GM18858 (cell line): ENCODE measurements at regions not wholly inside any gene's neighbourhood (a gene's known extent, or its start where the extent isn't known, plus 50 kb on each side); places are given as distances from the start of the nearest gene placed in this dataset.
"Not testable (repeated sequence)": the region's sequence is repeated elsewhere in the genome, so short reads cannot be mapped to it uniquely, and the experiment has no call there.

Experiments
- ATAC-seq: cut with Tn5 transposase; IDR thresholded peaks from one replicate; pipeline ENCODE4 v1.9.1; 2021; ENCODE audit not compliant: unreplicated experiment

- not testable (repeated sequence) for ATAC-seq
These were observed 116.6 kb downstream of the SYT15B start for GRCh38 chr10:47646686-47647273.

GRCh38 chr10:47626975-47627374 is 103.5 kb upstream of the AGAP9 start:
- ATAC-seq: not testable (repeated sequence)

DNA sequence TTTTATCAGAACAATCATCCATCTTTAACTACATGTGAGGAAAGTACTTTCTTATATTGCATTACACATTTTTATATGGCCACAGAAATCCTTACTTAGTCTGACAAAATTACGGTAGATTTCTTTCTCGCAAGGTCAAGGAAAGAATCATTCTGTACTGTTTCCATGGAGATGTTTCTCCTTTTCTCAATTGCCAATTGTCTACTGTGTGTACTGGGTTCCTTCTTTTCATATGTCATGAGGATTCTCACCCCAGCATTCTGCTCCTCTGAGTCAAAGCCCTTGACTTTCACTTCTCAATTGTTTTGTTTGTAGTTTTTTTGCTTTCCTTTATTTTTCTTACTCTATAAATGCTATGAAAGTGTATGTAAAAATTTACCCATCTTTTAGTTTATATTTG is 99.3 kb upstream of the AGAP9 start:
- not testable (repeated sequence) for ATAC-seq

- ATAC-seq: not testable (repeated sequence)
These were observed 96.0 kb upstream of the AGAP9 start for GRCh38 chr10:47619300-47620012.

- ATAC-seq: not testable (repeated sequence)
These were observed 85.9 kb upstream of the AGAP9 start for GRCh38 chr10:47609311-47609710.

- not testable (repeated sequence) for ATAC-seq
These were observed 82.6 kb upstream of the AGAP9 start for GRCh38 chr10:47605791-47606773.

GRCh38 chr10:47600604-47601003 is 77.2 kb upstream of the AGAP9 start:
- not testable (repeated sequence) for ATAC-seq

- ATAC-seq: not testable (repeated sequence)
These were observed 76.7 kb upstream of the AGAP9 start for GRCh38 chr10:47600127-47600526.

DNA sequence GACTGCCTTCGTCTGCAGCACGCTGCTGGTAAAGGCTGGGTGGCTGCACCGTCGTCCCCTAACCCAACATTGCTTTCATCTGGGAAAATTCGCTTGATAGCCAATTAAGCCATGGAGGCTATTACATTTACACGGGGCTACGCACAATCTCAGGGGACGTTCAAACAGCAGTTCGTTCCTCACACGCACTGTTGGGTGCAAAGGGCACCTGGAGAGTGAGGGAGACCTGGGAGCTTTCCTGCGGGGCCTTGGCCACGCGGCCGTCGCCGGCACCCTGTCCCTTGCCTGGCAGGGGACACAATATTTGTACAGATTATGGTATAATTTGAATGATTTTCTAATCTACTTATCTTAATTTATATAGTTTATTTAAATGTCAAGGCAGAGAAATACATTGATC is 76.2 kb upstream of the AGAP9 start:
- ATAC-seq: not testable (repeated sequence)

- ATAC-seq: not testable (repeated sequence)
These were observed 70.4 kb upstream of the AGAP9 start for GRCh38 chr10:47593805-47594204.

DNA sequence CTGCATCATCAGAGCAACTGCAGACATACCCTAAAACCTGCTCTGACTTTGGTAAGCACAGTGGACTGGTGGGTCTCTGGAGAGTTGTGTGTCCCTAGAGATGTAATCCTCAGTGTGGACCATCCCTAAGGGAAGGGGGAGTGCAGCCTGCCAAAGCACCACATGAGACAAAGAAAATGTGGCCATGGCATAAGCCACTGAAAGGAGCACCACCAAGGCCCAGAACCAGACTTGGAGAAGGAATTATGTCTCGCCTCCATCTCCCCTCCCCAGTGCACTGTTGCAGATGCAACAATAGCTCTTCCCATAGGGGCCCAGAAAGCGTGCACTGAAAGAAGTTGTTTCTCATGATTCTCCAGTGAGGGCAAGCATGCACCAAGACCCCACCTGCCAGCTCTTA is 69.7 kb upstream of the AGAP9 start:
- not testable (repeated sequence) for ATAC-seq

DNA sequence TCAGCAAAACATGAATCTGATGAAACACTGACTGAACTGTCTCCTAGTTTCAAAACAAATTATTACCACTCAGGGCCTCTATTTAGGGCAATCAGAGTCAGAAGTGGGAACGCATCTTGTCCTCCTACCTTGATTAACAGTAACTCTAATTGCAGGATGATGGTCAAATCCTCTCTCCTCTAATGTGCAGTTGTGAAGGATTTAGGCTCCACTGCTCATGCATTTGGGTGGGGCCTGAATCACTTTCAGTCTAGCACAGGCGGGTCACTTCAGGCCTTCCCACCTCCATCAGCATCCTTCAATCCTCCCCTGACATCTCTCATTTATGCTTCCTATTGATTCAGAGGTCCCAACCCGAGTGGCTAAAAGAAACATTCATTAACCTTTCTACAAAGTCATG is 67.5 kb upstream of the AGAP9 start:
- not testable (repeated sequence) for ATAC-seq

GRCh38 chr10:47590534-47590933 is 67.1 kb upstream of the AGAP9 start:
- ATAC-seq: not testable (repeated sequence)

DNA sequence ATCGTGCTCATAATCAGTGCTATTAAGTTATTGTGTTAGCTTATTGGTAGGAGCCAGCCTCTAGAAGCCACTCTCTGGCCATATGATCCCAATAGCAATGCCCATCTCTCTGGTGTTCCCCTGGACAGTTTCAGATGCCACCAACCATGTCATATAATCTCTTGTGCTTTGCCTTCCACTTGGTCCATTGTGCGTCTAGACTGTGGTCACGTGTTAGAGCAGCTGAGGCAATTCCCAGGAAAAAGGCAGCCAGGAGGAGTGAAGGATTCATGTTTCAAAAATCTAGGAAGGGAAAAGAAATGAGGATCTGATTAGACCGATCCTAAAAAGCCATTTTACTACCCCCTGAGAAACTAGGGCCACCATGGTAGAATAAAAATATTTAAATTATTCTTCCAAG is 58.6 kb upstream of the AGAP9 start:
- ATAC-seq: not testable (repeated sequence)

GRCh38 chr10:47580063-47580462 is 56.6 kb upstream of the AGAP9 start:
- ATAC-seq: not testable (repeated sequence)

DNA sequence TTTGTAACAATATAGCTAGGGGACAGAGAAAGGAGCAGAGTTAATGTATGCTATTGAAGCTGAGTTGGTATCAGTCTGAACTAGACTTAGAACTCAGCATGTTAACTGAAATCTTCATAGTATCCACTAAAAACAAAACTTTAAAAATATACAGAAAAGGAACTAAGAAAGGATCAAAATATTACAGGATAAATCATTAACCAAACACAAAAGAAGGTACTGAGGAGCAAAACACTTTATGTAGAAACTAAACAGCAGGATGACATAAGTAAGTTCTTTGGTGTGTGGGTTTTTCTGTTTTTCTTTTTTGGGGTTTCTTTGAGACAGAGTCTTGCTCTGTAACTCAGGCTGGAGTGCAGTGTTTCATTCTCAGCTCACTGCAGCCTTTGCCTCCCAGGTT is 55.1 kb upstream of the AGAP9 start:
- peak; percentile 95 for ATAC-seq
